HG03342 (cell line): ENCODE measurements at regions not wholly inside any gene's neighbourhood (a gene's known extent, or its start where the extent isn't known, plus 50 kb on each side); places are given as distances from the start of the nearest gene placed in this dataset.
A peak's percentile ranks its signal among the peaks of the same experiment; 100 is the strongest.

Source experiments
- ATAC-seq: cut with Tn5 transposase; IDR thresholded peaks from one replicate; pipeline ENCODE4 v1.9.1; 2021; ENCODE audit warnings: mild to moderate bottlenecking, moderate library complexity; ENCODE audit not compliant: unreplicated experiment

- no peak for ATAC-seq
Measured at GRCh38 chr2:51243892-51244535, 212.1 kb upstream of the NRXN1 start.

- ATAC-seq = no peak
Measured at GRCh38 chr2:51237626-51238271, 205.8 kb upstream of the NRXN1 start.

- no peak for ATAC-seq
Measured at GRCh38 chr2:51232027-51232426, 200.1 kb upstream of the NRXN1 start.

GRCh38 chr2:51231071-51231470, 199.1 kb upstream of the NRXN1 start:
- ATAC-seq = no peak

- ATAC-seq = no peak
Measured at GRCh38 chr2:51225377-51225776, 193.4 kb upstream of the NRXN1 start.

GRCh38 chr2:51224790-51225189, 192.9 kb upstream of the NRXN1 start:
- ATAC-seq = no peak

- no peak for ATAC-seq
Measured at GRCh38 chr2:51222106-51222505, 190.2 kb upstream of the NRXN1 start.

GRCh38 chr2:51220606-51221005, 188.7 kb upstream of the NRXN1 start:
- ATAC-seq = no peak

- no peak for ATAC-seq
Measured at GRCh38 chr2:51220080-51220479, 188.1 kb upstream of the NRXN1 start.

- no peak for ATAC-seq
Measured at GRCh38 chr2:51219468-51219867, 187.5 kb upstream of the NRXN1 start.

- no peak for ATAC-seq
Measured at GRCh38 chr2:51218047-51218446, 186.1 kb upstream of the NRXN1 start.

GRCh38 chr2:51213826-51214225, 181.9 kb upstream of the NRXN1 start:
- ATAC-seq = no peak

- peak; percentile 84 for ATAC-seq
Measured at GRCh38 chr2:51212374-51212773, 180.4 kb upstream of the NRXN1 start.

GRCh38 chr2:51208521-51208920, 176.6 kb upstream of the NRXN1 start:
- no peak for ATAC-seq

- ATAC-seq = no peak
Measured at GRCh38 chr2:51201295-51201694, 169.4 kb upstream of the NRXN1 start.

GRCh38 chr2:51194656-51195055, 162.7 kb upstream of the NRXN1 start:
- ATAC-seq = no peak

- no peak for ATAC-seq
Measured at GRCh38 chr2:51170273-51170672, 138.3 kb upstream of the NRXN1 start.

GRCh38 chr2:51165534-51166260, 133.8 kb upstream of the NRXN1 start:
- no peak for ATAC-seq

GRCh38 chr2:51158251-51158650, 126.3 kb upstream of the NRXN1 start:
- ATAC-seq = no peak

- no peak for ATAC-seq
Measured at GRCh38 chr2:51153236-51153635, 121.3 kb upstream of the NRXN1 start.

- no peak for ATAC-seq
Measured at GRCh38 chr2:51151490-51152140, 119.7 kb upstream of the NRXN1 start.

GRCh38 chr2:51149725-51150124, 117.8 kb upstream of the NRXN1 start:
- ATAC-seq = no peak
